ENCODE measurements at regions not wholly inside any gene's neighbourhood (a gene's known extent, or its start where the extent isn't known, plus 50 kb on each side); places are given as distances from the start of the nearest gene placed in this dataset.
"Not testable (repeated sequence)": the region's sequence is repeated elsewhere in the genome, so short reads cannot be mapped to it uniquely, and the experiment has no call there.

DNA sequence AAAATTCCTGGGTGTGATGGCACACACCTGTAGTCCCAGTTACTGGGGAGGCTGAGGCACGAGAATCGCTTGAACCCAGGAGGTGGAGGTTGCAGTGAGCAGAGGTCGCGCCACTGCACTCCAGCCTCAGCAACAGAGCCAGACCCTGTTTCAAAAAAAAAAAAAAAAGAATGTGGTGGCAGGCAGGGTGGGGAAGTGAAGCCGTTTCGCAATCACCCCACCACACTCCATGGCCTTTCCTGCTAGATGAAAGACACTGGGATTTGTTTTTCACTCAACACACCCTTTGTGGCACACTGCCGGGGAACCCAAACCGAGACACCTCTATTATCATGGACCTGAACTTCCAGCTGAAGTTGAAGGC, 172.4 kb upstream of the IQSEC1 start:
- DNase-seq, result no peak

DNA sequence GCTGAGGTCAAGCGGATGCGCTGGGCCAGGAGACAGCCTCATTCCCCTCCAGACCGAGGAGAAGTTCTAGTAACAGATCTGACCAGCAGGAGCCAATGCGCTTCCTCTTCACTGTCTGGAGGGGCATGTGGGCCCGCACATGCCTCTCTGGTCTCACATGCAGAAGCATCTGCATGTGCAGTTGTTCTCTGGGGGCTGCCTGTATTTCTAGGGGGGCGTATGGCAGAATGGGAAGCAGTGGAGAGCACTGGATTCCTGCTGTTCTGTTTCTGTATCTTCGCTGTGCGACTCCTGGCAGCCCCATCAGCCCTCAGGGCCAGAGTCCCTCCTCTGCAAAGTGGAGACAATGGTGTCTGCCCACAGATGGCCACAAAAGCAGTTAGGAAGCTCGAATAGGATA, 170.4 kb upstream of the IQSEC1 start:
- no peak for DNase-seq

DNA sequence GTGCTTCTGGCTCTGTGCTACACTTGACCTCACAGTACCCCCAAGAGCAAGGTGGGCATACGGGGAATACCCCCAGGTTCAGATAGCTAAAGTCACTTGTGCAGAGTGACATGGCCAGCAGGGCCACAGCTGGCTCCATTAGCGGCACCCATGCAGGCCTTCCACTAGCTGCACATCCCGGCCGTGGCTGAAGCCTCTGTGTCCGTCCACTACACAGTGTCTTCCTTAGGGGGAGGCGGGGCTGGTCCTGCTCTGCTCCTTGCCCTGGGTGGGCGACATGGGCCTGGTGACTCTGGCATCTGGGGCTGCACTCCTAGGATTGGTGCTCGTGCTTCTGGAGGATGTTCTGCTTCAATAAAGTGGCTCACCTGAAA, 169.1 kb upstream of the IQSEC1 start:
- DNase-seq, result no peak

DNA sequence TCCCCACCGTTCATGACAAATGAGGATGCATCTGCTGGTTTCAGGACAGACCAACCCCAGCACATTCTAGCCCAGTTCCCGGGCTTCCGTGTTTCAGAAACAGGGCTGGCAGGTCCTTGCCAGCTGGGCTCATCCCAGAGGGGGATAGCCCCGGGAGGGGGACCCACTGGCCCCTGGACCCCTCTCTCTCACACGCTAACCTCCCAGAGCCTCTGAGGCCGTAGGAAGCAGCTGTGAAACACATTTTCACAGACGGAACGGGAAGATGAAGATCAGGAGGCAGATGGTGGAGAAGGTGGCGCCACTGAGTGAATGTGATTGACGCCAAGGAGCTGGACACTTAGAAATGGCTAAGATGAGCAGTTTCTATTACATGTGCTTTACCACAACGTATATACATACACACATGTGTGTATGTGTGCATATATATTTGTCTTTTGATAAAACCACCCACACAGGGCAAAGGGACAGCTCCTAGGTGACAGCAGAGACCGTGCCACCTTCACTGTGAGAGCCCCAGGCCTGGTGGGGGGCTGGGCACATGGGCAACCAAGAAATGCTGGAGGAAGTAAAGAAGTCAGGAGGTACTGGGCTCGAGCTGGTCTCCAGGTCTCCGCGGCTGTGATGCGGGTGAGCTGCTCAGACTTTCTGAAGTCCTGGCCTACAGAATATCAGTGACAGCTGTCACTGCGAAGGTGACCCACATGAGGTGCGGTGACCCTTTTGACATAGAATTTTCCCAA, 168.6 kb upstream of the IQSEC1 start:
- DNase-seq, result no peak

DNA sequence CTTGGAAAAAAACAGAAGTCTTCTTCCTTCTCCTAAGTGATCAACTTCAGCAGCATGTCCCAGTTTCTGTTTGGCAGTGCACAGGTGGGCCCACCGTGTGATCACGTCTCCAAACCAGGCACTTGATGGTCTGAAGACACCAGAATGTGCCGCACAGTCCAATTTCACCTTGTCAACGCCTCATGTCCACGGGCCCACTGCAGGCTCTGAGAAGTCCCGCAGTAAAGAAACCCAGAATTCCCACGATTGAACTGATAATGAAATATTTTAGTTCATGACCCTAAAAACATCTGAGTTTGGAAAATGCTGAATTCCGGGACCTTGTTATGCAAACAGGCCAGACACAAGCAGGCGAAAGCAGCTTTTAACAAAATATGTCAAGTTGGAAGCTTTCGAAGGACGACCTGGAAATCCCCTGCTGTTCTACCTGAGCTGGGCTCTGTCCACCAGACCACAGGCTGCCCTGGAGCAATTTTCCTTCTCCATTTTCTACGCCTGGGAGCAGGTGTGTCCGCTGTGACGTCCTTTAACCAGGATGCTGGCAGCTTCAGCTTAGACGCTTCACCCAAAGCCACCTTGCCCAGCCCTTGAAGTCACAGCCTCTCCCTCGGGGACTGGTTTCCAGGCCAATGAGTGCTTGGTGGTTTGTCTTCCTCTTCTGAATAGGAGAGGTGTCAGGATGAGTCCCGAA, 167.8 kb upstream of the IQSEC1 start:
- no peak for DNase-seq

DNA sequence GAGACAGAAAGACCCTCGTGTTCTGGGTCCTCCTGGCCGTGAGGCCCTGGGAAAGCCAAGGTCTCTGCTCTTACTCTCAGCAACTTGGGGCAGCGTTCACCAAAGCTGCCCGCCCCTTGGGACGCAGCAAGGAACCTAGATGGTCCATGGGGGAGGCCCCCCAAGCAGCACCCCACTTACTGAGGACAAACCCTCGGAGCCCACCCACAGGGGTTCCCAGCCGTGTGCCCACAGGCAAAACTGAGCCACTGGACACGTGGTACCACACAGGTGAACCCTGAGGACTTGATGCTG, 166.2 kb upstream of the IQSEC1 start:
- no peak for DNase-seq

DNA sequence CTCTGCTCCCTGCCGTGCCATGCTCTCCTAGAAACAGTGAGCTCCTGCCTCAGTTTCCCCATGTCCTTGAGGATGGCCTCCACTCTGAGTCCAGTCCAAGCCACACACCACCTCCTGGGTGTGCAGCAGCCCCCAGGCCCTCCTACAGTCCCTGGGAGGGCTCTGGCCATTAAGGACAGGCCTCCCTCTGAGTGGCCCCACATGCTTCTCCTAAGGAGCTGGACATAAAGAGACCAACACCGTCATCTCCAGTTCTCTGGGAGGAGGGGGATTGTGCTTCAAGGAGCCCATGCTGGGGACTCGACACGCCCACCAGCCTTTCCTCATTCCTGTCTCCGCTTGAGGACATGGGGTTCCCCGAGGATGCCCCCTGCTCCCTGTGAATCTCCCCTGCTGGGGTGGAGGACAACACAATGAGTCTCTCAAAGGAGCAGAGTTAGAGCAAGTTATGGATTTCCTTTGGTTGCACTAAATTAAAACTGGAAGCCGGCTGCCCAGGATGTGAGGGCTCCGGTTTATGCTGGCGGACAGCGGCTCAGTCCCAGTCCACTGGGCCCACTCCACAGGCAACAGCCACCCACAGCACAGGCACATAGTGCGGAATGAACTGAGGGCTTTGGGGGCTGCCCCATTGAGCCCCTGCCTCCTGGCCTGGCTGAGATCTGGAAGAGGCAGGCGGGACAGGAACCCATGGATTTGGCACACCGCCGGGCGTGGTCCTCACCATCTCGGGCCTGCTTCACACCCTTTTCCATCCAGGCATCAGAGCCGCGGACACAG, 165.6 kb upstream of the IQSEC1 start:
- DNase-seq, result no peak

DNA sequence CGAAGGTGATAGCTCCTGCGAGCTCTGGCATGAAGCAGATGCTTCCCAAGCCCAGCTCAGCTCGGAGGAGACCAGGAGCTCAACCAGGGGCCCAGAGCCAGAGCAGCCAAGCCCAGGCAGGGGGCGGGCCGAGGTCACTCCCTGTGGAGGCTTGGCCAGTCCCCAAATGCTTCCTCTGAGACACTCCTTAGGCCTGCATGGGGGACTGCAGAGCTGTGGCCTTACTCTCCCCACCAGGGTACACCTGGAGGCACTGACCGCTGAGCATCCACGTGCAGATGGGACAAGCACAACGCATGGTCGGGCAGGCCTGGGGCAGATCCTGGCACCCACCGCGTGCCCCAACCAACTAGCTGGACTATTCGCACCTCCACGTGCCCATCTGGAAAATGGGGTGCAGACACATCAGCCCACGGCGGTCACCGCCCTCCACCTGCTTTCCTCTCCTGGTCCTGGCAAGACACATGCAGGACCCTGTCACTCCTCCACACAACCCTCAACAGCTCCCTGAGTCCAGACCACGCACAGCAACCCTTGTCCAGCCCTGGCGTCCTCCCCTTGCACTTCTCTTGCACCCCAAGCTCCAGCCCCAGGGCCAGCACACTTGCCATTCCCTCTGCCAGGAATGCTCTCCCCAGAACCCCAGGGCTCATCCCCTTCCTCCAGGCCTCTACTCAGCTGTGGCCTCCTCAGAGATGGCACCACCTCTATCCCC, 164.7 kb upstream of the IQSEC1 start:
- DNase-seq, result no peak

DNA sequence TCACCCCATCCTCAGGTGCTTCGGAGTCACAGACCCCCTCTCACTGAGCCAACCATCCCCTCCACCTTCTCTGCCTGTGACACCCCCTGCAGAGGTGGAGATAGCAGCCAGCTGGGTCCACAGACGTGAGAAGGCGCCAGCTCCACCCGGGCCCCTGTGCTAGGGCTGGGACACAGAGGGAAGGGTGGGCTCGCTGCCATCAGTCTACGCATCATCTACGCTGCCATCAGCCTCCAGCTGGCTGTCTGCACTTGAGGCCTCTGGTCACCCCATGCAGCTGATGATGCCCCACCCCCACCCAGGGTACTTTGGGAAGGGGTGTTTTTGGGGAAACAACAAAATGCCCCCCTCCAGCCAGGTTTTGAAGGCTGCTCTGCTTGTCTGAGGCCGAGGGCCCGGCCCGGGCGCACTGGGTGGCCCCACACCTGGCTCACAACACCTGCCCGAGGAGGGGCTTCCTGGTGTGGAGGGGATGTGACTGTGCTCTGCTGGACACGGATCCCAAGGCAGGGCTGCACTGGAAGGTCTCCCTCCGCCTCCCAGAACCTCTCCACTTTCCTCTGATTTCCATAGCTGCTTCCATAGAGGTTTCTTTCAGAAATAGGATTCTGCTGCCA, 163.4 kb upstream of the IQSEC1 start:
- no peak for DNase-seq

DNA sequence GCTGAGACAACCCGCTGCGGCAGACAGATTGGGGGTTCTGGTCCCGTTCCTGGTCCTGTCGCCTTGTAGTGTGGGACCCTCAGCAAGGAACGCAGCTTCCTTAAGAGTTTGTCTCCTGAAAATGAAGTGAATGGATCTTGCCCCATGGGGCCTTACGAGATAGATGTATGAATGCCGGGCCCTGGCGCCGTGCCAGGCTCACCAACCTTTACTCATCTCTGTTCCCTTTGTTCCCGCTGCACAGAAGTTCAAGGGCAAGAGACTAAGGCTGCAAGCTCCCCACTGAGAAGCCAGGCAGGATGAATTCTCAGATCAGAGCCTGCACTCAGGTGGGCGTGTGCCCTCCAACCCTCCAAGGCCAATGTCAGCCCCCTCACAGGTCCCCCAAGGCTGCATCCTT, 162.7 kb upstream of the IQSEC1 start:
- DNase-seq, result no peak

DNA sequence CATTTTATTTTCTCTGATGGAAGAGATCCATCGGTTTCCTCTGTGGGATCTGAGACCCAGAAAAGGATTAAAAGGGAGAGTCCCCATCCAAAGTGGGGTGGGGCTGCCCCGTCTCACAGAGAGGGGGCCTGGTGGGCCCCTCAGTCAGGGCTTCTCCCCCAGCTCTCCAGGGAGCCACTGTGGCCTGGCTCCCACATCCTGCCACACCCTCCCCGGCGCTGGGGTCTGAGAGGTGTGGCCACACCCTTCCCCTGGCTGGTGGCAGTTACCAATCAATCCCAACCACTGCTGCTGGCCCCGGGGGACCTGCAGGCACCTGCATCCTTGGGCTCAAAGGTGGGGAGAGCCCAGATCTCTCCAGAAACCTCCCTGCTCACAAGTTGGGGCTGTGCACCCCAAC, 161.8 kb upstream of the IQSEC1 start:
- no peak for DNase-seq

DNA sequence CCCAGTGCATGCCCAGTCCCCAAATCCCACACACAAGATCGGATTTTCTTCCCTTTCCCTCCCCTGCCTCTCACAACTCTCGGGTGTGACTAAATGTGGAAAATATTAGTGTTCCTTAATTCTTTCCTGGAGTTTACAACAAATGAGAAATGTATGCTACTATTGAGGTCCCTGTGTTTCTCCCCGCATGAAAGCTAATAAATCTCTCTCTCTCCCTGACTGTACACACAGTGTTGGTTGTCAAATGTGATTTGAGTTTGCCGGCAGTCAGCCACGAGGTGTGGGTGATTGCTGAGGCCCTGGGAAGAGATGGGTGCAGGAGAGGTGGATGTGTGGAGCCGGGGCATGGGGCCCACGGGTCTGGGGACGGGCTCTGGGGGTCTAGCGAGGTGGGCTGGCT, 161.4 kb upstream of the IQSEC1 start:
- DNase-seq, result no peak

DNA sequence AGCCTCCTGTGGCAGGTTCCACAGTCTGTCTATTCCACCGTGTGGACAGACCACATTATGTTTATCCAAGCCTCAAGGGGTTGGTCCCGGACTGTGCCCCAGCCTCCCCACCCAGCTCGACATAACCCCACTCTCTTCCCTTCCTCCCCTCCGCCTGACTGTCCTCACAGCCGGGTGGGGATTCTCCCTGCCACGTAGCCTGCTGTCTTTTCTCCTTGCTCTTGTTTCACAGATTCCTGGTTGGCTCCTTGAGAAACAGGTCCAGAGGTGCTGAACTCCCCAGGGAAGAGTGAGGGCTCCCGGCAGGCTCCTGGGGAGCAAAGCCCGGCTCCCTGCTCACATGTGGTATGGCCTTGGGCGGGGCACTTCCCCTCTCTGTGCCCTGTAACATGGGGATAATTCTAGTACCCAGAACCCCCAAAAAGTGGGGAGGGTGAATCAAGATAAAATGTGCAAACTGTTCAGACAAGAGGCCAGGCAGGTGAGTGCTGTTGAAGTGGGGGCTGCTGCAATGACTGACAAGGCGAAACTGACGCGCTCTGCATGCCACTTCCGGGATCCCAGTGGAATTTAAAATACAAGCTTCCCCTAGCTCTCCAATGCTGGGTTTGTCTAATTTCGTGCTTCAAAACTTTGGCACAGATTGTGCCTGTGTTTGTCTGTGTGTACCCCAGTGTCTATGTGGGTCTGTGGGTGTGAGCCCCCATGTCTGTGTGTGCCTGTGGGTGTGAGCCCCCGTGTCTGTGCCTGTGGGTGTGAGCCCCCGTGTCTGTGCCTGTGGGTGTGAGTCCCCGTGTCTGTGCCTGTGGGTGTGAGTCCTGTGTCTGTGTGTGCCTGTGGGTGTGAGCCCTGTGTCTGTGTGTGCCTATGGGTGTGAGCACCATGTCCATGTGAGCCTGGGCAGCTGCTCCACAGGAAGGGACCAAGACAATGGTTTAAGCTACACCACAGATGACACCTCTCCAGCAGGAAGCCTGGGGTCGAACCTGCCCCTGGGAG, 160.6 kb upstream of the IQSEC1 start:
- no peak for DNase-seq

DNA sequence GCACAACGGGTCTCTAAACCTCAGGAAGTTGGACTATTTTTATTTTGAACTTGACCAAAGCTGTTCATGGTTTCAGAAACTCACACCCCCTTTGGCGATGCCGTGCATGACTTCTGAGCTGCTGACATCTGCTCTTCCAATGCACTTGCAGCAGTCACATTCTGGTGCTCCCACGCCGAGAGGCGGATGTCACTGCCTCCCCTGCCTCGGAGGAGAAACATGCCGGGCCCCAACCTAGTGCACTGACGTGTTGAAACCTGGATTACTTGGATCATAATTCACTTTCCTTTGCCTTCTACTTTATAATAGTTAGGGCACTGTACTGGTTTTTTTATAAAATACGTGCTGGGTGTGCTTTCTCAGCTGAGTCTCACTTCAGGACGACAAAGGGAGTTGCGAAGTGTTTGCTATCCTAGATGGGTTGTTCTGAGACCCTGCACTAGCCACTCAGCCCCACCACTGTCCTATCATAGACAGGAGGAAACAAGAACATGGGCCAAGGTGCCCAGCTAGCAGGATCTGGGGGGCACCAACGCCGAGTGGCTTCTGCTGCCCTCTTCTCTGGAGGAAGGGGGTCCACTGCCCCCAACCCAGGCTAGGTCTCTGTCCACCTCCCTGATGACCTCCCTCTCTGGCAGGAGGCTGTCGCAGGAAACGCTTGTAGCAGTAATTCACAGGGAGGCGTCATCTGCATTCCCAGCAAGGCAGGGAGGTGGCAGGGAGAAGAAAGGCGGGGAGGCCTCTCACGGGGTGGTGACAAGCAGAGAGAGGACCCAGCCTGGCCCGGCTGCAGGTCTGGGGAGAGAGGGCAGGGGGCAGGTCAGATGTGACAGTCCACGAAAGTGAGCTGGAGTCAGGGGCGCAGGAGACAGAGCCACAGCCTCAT, 158.8 kb upstream of the IQSEC1 start:
- DNase-seq, result no peak

DNA sequence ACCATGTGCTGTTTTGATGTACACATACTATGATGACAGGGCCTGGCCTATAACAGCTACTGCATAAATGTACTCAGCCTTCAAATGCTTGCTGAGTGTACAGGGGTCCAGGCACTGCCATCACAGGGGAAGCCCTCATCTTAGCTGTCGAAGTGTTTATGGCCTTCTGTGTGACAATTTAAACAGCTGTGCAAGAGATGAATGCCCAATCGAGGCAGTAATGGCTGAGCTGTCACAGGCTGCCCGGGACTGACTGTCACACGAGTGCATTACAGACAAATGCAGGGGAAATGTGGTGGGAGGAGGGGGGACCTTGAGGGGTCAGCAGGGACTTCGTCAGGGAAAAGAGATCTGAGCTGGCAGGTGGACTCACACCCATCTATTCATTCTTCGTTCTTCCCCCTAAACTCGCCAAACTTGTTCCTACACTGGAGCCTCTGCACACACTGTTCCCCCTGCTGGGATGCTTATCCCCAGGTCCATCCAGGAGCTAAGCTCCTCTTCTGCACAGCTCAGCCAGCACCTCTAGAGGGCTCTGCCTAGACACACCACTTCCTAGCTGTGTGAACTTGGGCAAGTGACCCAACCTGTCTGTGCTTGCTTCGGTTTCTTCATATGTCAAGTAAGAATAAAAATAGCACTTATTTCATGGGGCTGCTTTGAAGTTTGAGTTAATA, 156.2 kb upstream of the IQSEC1 start:
- peak; percentile 33 for DNase-seq

DNA sequence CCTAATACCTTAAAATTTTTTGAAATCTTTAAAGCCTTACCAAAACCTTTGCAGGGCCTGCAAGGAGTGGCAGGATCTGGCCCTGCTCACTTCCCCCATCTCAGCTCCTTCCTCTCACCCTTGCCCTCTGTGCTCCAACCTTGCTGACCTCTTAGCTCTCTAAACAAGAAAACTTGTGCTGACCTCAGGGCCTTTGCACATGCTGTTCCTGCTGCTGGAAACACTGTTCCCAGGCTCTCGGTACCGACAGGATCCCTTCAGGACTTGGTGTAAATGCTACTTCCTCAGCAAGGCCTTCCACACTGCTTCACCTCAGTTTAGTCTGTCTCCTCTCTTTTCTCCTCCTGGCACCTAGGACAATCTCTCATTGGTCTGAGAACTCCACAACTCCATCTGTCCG, 155.4 kb upstream of the IQSEC1 start:
- no peak for DNase-seq

DNA sequence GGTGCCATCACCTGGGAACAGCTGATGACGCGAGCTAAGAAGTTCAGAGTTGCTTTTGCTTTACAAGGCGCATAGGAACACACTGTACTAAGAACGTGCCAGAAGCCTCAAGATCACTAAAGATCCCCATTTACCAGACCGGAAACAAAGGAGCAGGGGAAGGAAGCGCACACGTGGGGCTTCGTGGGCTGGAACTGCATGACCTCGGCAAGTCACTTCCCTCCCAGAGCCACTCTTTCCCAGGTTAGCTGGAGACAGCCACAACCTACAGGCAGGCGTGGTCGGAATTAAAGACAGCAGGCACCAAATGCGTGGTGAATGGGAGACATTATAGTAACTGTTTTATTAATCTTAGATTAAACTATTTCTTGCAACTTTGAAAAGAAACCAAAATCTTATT, 154.9 kb upstream of the IQSEC1 start:
- DNase-seq, result not testable (repeated sequence)

DNA sequence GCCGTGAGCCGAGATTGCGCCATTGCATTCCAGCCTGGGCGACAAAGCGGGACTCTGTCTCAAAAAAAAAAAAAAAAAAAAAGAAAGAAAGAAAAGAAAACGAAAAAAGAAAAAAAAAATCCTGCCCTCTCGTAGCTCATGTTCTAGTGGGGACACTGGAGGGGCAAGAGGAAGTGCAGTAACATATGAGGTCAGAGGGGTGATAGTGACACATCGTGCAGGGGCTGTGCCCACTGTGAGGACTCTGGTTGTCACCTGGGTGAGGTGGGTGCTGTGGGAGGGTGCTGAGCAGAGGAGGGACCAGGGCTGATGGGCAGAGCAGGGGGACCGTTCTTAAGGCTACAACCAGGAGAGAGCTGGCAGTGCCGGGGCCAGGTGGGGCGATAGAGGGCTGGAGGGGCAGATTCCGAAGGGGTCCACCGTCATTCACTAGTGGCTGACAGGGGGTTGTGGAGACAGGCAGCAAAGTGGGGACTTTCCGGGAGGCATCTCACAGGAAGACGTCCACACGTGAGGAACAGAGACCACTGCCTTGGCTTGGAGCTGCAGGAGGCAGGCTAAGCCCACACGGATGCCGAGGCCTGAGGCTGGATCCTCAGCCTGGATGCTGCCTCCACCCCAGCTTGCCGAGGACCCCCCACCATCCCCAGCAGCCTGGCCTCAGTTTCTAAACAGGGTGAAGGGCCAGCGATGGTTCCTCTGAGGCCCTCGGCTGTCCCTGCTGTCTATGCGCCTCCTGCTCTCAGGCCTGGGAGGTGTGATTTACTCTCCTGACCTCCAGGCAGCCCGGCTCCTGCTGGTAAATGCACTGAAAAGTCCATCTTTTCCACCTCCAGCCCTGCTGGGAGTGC, 154.3 kb upstream of the IQSEC1 start:
- no peak for DNase-seq

DNA sequence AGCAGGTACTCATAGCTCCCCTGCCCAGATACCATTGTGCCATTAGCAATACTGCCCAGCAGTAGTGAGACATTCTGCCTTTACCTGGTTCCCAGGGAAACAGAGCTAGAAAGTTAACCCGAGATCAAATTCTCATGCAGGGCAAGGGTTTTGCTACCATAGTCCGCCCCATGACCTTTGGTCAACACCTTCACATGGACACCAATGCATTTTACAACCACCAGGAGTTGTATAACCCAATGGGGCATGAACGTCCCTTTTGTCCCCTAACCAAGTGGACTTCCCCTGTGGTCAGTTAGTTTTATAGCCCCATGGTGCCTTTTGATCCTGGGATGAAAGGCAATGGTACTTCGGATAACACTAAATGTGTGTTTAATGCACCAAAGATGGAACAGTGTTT, 151.7 kb upstream of the IQSEC1 start:
- no peak for DNase-seq

Measured in SHP77 treated with DMSO at 0.1 percent for 48 hours (cell line).